ENCODE measurements at regions not wholly inside any gene's neighbourhood (a gene's known extent, or its start where the extent isn't known, plus 50 kb on each side); places are given as distances from the start of the nearest gene placed in this dataset.

GRCh38 chr10:43753397-43754061, 104.8 kb upstream of the ZNF32 start:
- TF ChIP-seq, protein P1, sequence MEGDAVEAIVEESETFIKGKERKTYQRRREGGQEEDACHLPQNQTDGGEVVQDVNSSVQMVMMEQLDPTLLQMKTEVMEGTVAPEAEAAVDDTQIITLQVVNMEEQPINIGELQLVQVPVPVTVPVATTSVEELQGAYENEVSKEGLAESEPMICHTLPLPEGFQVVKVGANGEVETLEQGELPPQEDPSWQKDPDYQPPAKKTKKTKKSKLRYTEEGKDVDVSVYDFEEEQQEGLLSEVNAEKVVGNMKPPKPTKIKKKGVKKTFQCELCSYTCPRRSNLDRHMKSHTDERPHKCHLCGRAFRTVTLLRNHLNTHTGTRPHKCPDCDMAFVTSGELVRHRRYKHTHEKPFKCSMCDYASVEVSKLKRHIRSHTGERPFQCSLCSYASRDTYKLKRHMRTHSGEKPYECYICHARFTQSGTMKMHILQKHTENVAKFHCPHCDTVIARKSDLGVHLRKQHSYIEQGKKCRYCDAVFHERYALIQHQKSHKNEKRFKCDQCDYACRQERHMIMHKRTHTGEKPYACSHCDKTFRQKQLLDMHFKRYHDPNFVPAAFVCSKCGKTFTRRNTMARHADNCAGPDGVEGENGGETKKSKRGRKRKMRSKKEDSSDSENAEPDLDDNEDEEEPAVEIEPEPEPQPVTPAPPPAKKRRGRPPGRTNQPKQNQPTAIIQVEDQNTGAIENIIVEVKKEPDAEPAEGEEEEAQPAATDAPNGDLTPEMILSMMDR (IDR thresholded peaks at IDR 0.05 in 8 of 11, conservative IDR thresholded peaks at IDR 0.05 in 3 of 11) = no peak
- TF ChIP-seq POLR2AphosphoS5 (IDR thresholded peaks at IDR 0.05) = no peak
